ENCODE measurements at regions not wholly inside any gene's neighbourhood (a gene's known extent, or its start where the extent isn't known, plus 50 kb on each side); places are given as distances from the start of the nearest gene placed in this dataset.
"Not testable (repeated sequence)": the region's sequence is repeated elsewhere in the genome, so short reads cannot be mapped to it uniquely, and the experiment has no call there.

DNA sequence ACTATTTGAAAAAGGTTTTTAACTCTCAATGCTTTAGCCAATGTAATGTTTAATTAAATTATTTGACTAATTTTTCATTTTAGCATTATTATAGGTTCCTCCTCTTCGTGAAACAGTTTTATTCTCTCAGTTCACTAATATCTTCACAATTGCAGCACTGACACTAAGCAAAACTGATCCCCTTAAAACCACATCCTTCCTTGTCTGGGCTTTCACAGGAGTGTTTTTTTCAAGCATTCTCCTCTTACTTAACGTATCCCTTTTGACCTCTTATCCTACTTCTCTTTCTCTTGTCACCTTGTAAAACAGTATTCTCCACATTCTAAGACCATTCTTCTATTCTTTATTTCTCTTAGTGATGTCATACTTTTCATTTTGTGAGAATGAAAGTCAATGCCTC, 112.8 kb downstream of the DSC3 start:
- no peak for DNase-seq

GRCh38 chr18:30929065-30929464, 113.5 kb downstream of the DSC3 start:
- DNase-seq, result no peak

- no peak for DNase-seq
Observed at GRCh38 chr18:30927517-30928075, 114.9 kb downstream of the DSC3 start.

GRCh38 chr18:30927042-30927441, 115.5 kb downstream of the DSC3 start:
- DNase-seq, result no peak

DNA sequence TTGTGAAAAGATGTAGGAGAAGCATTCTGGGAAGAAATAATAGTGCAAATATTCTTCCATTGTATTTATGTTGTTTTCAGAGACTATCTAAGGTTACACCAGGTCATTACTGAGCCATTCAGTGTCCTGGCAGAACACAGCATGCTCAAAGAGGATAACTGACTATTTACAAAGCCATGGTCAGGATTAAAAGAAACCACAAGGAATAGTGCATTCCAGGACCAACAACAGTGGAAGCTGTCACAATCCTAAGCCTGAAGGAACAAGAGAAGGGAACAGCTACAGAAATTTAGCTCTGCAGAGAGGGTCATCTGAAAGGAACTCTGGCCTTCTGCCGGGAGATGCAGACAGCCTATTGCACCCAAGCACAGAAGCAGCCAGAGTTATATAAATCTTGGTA, 116.7 kb downstream of the DSC3 start:
- no peak for DNase-seq

DNA sequence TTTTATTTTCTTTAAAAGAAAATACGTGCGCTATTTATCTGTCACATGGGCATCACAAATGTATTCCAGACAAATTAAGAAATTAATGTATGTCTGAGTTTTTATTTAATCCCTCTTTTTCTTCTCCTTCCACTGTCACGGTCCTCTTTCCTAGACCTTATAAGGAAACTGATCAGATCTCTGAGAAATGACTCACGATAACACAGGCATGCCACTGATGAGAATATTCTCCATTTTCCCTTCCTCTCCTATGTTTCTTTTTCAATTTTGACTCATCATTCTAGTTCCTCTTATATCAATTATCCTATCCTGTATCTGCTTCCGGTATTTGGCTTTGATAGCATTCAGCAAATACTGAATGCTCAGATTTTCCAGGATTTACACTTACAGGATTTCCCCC, 121.8 kb downstream of the DSC3 start:
- DNase-seq, result no peak

DNA sequence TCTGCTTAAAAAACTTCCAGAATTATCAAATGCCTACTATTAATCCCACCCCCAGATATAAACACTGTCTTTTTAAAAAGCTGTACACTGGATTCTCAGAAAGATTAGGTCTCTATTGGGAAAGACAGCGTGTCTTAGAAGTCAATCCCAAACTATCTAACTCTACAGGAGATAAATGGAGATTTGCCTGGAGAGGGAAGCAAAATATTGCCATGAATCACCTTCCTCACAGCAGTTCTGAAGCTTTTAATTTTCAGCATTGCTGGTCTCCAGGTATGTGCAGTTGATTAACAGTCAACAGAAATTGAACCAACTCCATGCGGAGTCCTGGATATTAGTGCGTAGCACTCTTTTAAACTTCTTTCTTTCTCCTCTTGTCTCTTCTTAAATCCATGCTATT, 122.2 kb downstream of the DSC3 start:
- no peak for DNase-seq

DNA sequence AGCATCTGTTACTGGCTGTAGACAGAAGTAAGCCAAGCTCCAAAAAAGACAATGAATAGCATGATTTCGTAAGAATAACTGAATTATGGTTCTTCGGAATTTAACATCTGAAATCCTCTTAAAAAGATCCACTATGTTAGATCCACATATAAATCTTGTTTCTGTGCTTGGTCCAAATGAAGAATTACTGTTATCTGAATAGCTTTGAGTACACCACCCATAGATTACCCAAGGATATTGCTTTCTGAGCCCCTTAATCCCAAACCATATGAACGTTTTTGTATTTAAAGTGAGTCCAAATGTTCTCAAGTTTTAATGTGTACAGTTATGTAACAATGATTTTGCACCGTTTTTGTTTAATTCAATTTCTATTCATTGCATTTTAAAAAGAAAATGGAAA, 124.9 kb downstream of the DSC3 start:
- no peak for DNase-seq

DNA sequence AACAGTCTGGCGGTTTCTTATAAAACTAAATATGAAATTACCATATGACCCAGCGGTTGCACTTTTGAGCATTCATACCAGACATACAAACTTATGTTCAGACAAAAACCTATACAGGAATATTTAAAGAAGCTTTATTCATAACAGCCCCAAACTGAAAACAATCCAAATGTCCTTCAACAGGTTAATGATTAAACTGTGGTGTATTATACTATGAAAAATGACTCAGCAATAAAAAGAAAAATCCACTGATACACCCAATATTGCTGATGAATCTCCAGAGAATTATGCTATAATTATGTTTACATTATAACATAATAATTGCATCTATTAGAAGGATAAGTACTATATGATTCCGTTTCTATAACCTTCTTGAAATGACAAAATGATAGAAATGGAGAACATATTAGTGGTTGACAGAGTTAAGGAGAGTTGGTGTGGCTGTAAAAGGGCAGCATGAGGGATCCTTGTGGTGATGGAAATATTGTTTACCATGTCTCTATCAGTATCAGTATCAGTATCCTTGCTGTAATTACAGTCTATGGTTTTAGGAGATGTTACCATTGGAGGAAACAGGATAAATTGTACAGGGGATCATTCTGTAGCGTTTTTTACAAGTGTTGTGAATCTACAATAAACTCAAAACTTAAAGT, 127.1 kb downstream of the DSC3 start:
- no peak for DNase-seq

DNA sequence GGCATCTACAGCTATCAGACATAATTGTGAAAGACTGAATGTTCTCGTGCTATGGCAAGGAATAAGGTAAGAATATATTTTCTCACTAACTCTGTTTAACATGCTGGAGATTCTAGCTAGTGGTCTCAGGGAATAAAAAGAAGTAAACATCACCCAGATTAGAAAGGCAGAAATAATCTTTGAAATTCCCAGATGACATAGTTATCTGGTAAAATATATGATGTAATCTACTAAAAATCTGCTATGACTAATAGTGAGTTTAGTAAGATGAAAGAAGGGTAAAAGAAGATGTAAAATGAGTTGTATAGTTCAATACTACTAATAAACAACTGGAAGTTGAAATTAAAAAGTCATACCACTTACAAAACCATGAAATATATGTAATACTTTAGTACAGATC, 134.2 kb downstream of the DSC3 start:
- no peak for DNase-seq

DNA sequence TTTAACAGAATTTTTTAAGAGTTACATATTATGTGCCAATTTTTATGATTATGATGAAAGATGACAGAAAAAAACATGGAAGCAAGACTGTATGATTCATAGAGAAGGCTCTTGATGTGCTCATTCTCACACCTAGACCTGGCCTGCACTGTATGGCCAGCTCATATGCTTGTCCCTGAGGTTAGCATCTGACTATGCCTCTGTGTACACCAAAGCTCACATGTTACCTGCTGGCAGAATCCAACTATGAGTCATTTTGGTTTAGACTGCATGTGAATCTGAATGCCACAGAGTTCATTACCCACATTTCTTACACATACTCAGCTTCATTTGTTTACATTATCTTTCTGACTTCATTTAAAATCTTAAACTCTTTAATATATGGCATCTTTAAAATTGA, 139.0 kb downstream of the DSC3 start:
- DNase-seq, result no peak

- no peak for DNase-seq
Observed at GRCh38 chr18:30889519-30890301, 152.8 kb downstream of the DSC3 start.

GRCh38 chr18:30888344-30888743, 154.2 kb downstream of the DSC3 start:
- no peak for DNase-seq

DNA sequence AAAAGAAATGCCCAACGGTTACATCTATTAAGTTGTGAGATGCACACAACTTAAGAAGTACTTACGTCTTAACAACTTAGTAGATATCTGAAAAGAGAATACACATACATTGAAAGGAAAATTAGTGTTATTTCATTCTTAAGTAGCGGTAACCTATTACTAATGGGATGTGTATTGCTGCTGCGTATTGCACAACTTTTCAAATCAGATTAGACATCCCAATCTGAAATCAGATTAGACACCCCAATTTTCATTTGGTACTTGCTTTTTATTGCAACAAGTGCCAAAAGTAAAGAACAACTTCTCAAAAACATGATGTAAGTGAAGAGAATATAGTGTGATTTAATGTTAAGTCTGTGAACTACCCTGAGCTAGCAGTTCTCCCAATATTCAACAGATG, 155.5 kb downstream of the DSC3 start:
- no peak for DNase-seq

DNA sequence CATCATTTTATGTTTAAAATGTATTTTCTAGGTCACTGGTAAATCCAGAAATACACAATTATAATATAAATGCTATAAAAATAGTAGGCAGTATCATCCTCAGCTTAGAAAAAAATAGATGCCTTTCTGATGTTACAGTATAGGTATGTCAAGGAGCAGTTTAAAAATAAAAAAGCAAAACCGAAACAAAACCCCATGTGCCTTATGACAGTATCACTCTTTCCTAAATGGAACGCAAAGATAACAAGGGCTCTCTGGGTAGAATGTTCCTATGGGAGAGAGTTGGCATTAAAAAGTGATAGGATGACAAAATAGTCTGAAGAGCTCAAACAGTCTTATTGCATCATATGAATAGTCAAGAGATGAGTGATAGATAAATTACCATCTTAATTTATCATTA, 172.1 kb downstream of the DSC3 start:
- DNase-seq, result no peak

GRCh38 chr18:30862900-30863299, 179.6 kb downstream of the DSC3 start:
- DNase-seq, result no peak

DNA sequence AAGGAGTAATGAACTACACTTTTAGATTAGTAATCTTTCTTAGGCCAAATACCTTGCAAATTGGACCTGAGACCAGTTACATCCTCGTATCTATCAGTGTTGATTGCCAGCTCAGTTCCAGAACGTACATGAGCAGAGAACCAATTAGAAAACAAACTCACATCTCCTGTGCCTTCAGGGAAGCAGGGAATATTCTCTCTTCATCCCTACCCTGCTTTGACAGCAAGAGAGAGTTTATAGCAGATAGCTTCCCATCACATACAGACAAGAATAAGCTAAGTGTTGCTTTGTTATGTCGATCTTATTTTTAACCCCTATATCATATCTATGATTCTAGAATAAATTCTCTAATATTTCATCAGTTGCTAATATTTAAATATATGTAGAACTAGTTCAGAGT, 181.8 kb downstream of the DSC3 start:
- no peak for DNase-seq

GRCh38 chr18:30859036-30859435, 183.5 kb downstream of the DSC3 start:
- DNase-seq, result no peak

- no peak for DNase-seq
Observed at GRCh38 chr18:30858560-30858959, 184.0 kb downstream of the DSC3 start.

- DNase-seq, result no peak
Observed at GRCh38 chr18:30855762-30856161, 186.8 kb downstream of the DSC3 start.

- DNase-seq, result no peak
Observed at GRCh38 chr18:30852980-30853379, 189.6 kb downstream of the DSC3 start.

DNA sequence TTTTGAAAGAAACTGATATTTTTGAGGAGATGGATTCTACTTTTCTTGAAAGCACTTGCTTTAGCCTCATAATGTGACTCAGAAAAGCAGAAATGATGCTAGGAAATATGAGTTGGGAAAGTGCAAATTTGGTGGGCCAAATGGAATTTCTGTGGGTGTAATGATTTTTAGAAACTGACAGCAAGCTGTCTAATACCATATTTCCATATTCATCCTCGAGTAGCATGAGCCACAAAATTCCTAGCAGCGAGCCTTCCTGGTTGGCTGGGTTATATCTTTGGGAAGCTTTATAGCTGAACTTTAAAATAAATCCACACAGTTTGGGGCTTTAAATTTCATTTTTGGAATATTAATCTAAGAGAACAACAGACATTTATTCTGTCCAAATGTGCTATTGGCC, 190.0 kb downstream of the DSC3 start:
- DNase-seq, result no peak

- DNase-seq, result not testable (repeated sequence)
Observed at GRCh38 chr18:30839056-30839561, 203.4 kb downstream of the DSC3 start.

DNA sequence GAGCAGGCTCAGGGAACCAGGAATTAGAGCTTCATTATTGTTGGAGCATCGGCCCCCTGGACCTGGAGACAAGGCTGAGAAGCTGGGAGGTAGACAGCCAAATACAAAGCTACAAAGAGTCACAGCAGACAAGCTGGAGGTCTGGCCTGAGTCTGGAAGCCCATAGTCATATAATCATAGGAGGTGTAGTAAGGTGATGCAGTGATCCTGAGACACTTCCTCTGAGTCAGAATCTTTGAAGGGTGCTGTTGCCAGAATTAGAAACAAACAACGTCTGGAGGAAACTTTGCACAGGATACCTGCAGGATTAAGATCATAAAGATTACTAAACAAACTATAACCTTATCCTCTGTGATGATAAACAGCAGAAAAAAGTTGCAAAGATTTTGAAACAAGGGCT, 213.8 kb downstream of the DSC3 start:
- DNase-seq, result no peak

Measured in GOT3 (cell line).